ENCODE measurements at regions not wholly inside any gene's neighbourhood (a gene's known extent, or its start where the extent isn't known, plus 50 kb on each side); places are given as distances from the start of the nearest gene placed in this dataset.
"Not testable (repeated sequence)": the region's sequence is repeated elsewhere in the genome, so short reads cannot be mapped to it uniquely, and the experiment has no call there.

DNA sequence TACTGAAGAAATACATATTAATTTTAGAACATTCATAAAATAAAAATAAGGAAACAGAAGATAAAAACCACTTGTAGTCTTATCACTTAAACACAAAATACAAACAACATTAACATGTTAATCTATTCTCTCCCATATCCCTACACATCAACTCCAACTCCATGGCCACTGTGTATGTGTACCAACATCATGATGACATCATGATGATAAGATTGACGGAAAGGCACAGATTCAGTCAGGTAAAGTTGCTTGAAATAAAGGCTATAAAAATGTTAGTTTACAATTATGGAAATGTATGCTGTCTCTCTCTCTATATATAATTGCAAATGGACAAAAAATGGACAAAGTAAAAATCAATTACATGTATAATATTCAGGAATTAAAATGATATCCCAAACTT is 388.5 kb upstream of the UBE2E3 start:
- DNase-seq, result no peak

DNA sequence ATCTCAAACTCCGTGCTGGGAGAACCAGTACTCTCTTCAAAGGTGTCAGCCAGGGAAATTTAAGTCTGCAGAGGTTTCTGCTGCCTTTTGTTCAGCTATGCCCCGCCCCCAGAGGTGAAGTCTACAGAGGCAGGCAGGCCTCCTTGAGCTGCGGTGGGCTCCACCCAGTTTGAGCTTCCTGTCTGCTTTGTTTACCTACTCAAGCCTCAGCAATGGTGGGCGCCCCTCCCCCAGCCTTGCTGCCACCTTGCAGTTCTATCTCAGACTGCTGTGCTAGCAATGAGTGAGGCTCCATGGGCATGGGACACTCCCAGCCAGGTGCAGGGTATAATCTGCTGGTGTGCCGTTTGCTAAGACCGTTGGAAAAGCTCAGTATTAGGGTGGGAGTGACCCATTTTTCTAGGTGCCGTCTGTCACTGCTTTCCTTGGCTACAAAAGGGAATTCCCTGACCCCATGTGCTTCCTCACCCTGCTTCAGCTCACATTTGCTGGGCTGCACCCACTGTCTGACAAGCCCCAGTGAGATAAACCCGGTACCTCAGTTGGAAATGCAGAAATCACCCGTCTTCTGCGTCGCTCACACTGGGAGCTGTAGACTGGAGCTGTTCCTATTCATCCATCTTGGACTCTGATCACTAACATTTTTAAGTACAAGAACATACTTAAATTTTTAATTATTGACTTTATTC is 389.2 kb upstream of the UBE2E3 start:
- not testable (repeated sequence) for DNase-seq

DNA sequence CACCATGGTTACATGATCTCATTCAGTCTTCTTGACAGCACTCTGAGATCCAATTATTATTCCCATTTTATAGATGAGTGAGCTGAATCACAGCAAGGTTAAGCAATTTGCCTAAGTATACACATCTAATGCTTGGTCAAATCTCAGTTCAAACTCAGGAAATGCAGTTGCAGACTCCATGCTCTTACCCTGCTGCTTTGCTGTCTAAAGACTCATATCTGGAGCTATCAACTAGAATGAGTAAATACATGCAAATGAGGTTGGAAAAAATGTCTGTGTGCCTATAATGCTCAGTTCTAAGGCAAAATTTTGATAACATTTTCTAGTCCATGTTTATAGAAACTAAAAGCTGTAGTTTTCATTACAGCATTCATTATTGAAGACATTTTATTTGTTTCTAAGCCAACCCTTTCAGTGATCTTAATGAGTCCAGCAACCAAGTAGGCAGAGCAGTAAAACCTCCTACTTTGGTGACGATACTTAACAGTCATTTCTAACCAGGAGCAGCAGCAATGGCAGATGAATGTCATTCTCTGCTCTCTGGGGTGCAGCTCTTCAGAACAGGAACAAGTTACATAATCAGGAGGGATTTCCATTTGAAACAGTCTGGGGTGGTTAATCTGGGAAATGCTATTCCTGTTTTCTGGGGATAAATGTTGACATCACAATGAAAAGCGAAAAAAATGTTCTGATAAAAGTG is 396.8 kb upstream of the UBE2E3 start:
- no peak for DNase-seq

DNA sequence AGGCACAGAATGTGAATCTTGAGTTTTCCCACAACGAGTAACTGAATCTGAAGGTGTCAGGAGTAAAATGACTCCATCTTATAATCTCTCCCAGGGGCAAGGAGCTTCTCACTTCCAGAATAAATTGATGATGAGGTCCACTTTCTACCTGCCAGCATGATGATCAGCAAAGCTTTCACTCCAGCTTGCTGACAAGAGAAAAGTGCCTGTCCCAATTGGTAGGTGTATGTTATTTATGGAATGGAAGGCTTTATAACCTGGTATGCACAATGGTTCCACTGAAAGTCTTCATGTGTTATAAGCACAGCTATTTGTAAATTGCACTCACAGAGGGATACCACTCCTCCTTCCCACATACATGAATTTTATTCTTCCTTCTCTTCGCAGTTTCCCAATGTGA is 401.0 kb upstream of the UBE2E3 start:
- no peak for DNase-seq

DNA sequence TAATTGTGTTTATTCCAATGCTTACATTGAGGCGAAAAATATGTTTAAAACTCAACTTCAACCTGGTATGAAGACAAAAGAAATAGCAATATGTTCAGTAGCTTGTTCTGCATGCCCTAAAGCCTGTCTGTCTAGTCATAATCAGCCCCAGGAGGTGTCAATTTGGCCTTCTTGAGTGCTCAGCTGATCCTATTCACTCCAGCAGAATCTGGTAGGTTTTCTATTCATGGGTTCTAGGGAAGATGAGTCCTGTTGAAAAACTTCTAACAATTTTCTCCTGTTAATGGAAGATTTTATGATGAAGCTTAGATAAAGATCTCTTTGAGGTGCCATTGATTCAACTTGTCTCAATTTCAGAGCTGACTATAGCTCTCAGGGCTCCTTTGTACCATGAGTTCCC is 402.0 kb upstream of the UBE2E3 start:
- DNase-seq, result no peak

DNA sequence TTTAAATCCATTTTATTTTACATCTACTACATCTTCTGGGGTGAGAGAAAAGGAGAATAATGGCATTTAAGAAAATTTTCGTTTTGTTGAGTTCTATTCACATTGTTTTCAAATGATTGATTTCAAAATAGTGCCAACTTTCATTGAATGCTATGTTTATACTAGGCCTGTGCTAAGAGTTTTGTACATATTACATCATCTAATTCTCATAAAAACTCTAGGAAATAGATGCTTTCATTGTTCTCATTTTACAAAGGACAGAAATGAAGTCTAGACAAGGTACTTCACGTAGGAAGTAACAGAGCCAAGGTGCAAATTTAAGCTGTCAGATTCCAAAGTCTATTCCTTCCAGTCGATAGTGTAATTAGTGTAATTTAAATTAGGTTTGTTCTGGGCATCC is 402.8 kb upstream of the UBE2E3 start:
- DNase-seq, result no peak

DNA sequence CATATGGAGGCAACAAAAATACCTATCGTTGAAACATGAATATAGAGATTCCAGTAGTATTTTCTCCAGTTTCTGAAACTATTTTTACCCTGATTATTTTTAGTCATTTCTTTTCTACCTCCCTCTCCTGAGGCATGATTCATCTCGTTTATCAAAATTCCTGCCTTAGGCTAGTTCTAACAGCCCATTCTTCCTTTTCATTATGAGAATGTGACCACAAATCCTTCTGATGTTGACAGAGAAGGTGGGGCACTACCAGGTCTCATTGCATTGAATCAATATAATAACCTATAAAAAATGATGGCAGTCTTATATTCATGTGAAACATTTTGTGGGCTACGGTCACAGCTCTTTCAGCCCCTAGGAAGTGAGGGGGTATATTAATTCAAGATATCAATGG is 406.5 kb upstream of the UBE2E3 start:
- DNase-seq, result no peak

DNA sequence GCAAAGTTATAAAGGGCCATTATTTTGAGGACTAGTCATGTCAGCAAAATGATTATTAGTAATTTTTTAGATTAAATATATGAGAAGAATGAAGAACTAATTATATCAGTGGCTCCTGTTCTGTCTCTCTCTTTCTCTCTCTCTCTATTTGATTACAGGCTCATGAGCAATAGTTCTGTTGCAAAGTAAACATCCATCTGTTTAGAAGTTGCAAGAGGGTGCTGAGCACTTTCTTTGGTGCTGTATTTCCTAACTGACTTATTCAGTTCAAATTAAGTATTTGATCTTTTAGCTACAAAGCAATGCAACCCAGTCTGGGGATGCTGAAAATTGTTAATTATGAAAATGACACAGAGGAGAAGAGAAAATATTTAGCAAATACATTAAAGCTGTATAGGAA is 408.1 kb upstream of the UBE2E3 start:
- no peak for DNase-seq

DNA sequence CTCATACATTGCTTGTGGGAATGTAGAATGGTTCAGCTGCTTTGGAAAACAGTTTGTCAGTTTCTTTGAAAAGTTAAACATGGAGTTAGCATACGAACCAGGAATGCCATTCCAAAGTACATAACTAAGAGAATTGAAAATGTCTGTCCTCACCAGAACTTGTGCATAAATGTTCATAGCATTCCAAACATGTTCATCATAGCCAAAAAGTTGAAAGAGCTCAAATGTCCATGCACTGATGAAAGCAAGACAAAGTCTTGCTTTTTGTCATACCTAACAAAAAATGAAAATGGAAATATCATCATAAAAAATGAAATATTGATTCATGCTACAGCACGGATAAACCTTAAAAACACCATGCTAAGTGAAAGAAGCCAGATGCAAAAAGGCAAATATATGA is 408.8 kb upstream of the UBE2E3 start:
- no peak for DNase-seq

DNA sequence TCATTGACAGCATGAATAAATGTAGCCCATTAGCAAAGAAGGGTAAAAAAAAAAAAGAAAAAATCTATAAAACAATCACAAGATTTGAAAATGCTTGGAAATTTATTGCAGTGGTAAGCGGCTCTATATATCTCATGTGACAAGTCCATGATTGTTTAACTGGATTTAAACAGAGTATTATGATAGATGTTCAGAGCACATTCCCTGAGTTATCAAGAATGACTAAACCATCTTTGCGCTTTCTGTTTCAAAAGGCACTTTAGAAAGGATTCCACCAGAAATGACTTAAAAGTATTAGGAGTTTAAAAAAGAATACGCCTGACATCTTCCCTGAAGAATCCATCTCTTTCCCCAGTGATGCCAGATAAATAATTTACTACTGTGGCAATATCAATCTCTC is 409.5 kb upstream of the UBE2E3 start:
- no peak for DNase-seq

DNA sequence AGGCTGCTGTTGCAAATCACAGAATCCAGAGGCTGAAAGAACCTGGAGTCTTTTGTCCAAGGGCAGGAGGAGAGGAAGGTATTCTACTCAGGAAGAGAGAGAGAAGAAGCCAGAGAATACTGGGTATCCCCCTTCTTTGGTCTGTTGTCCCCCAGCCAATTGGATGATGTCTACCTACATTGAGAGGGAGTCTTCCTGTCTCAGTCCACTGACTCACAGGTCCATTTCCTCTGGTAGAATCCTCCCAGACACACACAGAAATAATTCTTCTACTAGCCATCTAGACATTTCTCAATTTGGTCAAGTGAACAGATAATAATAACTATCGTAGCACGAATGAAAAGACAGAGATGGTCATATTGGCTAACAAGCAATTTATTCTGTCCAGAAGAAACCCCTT is 416.4 kb upstream of the UBE2E3 start:
- DNase-seq, result no peak

DNA sequence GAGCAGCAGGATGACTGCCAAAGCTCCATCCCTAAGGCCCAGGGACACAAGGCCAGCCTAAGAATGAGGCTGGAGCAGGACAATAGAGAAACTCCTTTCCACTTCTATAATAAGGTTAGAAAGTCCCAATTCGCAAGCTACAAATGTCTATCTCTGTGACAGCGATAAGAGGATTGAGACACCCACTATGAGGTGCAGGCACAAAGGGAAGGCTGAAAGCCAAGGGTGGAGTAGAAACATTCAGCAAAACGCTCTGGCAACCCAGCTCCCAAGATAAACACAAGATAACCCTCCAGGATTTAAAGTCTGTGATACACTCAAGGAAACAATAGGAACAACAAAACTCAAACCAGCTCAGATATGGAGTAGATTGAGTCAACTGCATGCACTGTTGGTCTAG is 418.0 kb upstream of the UBE2E3 start:
- DNase-seq, result no peak

DNA sequence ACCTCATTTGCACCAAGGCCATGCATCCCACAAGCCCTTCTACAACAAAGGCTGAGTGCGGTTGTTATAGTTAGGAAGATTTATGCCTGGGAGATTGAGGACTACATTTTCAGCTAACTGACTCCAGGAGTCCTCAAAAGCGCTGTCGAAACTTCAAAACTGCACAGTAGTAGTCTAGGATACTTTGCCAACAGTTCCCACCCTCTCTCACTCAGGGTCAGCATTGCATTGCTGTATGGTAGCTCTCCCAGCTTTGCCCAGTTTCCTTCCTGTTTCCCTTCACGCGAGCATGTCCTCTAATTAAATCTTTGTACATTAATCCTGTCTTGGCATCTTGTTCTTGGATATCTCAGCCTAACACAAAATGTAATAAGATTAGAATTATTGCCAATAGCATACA is 420.6 kb upstream of the UBE2E3 start:
- peak; percentile 17 for DNase-seq

DNA sequence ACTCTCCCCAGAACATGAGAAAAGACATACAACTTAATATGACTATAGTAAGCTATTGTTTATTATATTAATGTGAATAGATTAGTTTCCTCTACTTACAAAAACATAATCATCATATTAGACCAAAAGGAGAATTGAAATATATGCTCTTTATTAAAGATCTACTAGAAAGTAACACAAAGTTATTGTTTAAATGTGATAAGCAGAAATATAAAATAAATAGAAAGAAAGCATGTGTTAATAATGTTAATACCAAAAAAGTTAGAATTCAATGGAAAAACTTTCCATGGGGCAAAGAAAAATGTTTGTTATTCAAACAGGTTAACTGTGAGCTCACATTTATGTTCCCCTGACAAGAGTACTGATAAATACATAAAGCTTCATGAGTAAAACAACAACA is 421.4 kb upstream of the UBE2E3 start:
- DNase-seq, result no peak

DNA sequence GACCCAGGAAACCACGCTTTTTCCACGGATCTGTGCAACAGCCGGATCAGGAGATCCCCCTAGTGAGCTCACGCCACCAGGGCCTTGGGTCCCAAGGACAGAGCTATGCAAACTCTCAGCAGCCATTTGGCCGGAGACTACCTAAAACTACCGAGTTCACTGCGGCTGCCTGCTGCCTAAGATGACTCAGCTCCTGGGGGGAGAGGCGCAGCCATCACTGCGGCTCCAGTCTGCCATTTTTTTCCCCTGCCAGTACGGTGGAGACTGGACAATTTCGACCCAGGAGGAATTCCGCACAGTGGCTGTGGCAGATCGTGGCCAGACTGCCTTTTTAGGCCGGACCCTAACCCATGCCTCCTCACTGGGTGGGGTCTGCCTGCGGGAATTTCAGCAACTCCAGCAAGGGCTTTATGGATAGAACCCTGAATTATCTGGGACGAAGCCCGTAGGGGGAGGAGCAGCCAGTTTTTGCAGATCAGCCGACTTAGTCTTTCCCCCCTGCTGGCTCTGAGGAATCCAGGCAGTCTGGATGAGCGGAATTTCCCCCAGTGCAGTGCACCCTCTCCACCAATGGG is 424.9 kb upstream of the UBE2E3 start:
- no peak for DNase-seq

DNA sequence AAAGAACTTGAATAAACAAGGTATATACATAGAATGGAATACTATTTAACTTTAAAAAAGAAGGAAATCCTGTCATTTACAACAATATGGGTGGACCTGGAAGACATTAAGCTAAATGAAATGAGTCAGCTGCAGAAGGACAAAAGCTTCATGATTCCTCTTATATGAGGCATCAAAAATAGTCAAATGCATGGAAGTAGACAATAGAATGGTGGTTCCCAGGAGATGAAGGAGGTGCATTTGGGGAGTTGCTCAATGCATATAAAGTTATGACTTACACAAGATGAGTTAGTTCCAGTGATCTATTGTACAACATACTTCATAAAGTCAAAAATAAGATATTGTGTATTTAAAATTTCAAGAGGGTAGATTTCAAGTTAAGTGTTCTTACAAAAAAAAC is 426.1 kb upstream of the UBE2E3 start:
- DNase-seq, result no peak

DNA sequence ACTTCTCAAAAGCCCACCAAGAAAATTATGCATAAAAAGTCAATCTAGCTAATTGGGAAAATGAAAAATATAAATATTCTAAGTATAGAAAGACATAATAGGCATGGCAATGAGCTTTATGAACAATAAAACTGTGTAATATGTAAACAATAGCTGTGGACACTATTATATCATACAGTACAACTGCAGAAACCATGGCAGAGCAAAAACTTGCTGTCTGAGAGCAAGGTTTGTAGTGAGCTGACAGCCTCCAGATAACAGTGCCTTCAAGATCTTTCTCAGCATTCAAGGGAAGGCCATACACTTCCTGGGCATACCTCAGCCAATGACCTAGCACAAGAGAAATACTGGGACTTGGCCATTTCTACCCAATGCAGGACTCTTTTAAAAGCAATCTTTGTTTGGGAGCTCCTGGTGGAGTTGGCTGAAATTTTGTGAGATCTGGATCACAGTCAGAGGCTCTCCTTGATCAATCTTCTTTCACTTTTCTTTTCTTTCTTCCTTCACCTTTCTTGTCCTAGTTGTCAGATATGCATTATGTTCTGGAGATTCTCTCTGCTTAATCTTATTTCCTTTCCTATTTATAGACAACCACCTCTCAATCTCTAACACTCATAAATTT is 427.2 kb upstream of the UBE2E3 start:
- DNase-seq, result no peak

DNA sequence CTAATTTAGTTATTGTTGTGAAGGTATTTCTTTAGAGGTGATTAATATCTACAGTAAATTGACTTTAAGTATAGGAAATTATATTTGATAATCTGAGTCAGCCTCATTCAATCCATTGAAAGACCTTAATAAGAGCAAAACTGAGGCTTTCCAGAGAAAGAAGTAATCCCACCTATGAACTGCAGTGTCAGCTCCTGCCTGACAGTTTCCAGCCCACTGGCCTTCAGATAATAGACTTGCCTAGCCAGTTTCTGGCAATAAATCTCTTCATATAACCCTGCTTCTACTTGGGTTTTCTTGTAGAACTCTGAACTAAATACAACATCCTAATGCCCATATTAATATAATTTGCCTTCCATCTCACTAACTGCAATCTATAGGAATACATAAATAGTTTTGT is 437.9 kb upstream of the UBE2E3 start:
- no peak for DNase-seq

DNA sequence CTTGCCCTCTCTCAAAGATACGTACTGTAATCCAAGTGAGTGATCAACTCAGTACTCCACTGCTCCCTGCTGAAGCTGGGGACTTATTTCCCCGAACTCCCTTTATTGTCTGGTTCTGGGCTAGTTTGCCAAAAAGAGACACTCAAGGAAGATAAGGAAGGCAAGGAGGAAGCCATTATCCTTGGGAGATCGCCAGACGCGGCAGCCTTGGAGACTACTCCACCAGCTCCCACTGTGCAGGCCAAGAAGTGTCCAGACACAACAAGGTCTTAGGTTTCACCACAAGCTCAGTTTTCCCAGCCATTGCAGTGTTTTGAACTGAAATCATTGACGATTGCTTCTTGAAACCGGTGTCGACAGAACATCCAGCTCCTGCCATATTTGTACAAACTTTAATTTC is 439.6 kb upstream of the UBE2E3 start:
- DNase-seq, result no peak

DNA sequence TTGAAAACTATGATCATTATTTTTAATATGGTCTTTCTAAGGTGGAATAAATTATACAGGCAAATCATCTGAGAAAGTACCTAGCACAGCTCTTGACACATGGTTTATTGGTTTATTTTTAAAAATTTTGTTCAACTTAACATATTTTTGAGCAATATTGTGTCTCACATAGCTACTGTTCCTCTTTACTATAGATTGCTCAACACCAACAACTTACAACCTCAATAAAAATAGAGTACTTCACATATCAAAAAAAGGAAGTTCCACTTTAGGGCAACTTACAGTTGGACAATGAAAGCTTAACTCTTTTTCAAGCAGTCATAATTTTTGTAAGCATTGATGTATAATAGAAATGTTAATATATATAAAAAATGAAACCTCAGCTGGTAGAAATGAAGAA is 440.9 kb upstream of the UBE2E3 start:
- DNase-seq, result peak; percentile 72

DNA sequence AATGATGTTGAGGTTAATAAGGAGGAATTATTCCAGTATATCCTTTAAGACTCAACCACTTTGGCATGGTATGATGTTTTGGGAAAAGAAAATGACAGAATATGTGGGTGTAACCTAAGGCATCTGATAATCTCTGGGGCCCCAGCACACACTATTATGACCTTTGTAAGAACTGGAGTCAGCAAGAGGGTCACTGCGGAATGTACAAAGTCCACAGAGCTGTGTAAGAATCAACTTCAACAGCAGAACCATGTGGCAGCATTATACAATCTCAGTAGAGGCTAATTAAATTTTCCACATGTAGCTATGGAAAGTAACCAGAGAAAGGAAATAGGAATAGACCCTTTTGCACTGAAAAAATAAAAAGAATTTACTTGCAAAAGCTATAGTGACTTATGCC is 445.1 kb upstream of the UBE2E3 start:
- no peak for DNase-seq

DNA sequence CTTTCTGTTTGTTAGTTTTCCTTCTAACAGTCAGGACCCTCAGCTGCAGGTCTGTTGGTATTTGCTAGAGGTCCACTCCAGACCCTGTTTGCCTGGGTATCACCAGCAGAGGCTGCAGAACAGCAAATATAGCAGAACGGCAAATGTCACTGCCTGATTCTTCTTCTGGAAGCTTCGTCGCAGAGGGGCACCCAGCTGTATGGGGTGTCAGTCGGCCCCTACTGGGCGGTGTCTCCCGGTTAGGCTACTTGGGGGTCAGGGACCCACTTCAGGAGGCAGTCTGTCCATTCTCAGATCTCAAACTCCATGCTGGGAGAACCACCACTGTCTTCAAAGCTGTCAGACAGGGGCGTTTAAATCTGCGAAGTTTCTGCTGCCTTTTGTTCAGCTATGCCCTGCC is 448.6 kb upstream of the UBE2E3 start:
- not testable (repeated sequence) for DNase-seq

DNA sequence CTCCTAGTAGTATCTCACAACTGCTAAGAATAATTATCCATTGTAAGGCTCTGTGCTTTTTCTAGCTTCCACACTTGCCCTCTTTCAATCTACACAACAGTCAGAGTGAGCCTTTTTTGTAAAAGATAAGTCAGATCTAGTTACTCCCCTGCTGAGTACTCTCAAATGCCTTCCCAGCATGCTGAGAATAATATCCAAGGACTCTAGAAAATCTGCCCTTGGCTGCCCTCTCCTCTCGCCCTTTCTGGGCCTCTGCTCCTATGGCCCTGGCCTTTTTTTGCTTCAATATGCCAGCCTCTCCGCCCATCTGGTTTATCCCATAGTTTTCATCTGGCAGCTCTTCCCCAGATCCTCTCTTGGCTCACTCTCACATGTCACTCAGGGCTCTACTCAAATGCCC is 455.9 kb upstream of the UBE2E3 start:
- DNase-seq, result no peak

DNA sequence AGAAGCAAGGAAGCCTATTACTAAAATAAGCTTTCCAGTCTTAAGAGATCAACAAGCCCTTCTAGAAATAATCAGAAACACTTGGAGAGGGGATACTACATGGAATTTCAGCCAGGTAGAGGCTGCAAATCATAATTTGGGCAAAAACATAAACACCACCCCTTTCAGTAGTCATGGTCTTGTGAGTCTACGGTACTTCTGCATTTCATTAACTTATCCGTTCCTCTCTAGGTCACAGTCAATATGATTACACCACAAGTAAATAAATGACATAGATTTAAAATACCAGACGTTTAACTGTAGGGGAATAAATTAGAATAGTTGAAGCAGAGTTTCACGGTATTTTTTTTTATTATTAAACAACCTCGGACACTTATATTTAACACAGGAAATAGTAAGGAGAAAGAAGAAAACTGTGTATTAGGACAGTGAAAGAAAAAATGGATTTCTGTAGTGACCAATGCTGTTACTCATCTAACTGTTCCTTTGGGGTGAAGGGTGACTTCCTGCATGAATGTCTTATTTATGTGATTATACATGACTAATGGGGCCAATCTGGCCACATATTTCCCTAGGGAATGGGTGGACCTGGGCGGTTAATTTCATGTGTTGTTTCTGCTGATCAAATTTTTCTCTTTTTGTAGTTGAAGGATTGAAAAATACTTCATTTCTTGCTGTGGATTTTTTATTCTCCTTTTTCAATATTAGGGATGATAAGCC is 456.6 kb upstream of the UBE2E3 start:
- DNase-seq, result peak; percentile 45

All from suppressor macrophage treated with lipopolysaccharide for 4 hours (primary cell).